ENCODE measurements at regions not wholly inside any gene's neighbourhood (a gene's known extent, or its start where the extent isn't known, plus 50 kb on each side); places are given as distances from the start of the nearest gene placed in this dataset.
"Not testable (repeated sequence)": the region's sequence is repeated elsewhere in the genome, so short reads cannot be mapped to it uniquely, and the experiment has no call there.

DNA sequence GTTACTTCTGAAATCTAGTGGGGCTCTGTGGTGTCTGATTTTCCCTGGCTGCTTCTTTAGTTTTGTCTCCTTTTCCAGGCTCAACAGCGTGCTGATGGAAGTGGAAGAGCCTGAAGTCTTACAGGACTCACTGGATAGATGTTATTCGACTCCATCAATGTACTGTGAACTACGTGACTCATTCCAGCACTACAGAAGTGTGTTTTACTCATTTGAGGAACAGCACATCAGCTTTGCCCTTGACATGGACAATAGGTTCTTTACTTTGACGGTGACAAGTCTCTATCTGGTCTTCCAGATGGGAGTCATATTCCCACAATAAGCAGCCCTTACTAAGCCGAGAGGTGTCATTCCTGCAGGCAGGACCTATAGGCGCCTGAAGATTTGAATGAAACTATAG lies 51.1 kb downstream of the NBPF8 start:
- not testable (repeated sequence) for DNase-seq (ENCODE audit: low read depth in 2 of 2)

DNA sequence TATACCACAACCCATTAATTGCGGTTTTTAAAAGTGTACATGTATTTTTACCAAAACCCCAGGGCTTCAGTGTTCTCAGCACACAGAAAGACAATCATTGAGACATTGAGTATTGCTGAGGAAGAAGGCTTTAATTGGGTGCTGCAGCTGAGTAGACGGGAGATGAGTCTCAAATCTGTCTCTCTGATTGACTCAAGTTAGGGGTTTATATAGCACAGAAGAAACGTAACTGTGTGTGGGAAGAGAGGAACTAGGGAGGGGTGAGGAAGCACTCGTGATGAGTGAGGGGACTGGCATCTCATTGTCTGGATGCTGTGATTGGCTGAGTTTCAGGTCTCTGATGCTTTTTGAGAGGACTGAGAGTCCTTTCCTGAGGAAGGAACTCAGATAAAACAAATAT lies 62.8 kb downstream of the NBPF8 start:
- DNase-seq (ENCODE audit: low read depth in 2 of 2) = not testable (repeated sequence)

DNA sequence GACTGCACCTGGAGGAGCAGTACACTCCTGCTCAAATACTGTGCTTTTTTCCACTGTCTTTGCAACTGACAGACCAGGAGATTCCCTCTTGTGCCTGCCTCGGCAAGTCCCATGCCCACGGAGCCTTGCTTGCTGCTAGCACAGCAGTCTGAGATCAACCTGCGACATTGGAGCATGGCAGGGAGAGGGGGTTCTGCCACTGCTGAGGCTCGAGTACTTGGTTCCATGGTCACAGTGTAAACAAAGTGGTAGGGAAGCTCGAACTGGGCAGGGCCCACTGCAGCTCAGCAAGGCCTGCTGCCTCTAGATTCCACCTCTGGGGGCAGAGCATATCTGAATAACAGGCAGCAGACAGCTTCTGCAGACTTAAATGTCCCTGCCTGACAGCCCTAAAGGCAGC lies 63.6 kb downstream of the NBPF8 start:
- not testable (repeated sequence) for DNase-seq (ENCODE audit: low read depth in 2 of 2)

DNA sequence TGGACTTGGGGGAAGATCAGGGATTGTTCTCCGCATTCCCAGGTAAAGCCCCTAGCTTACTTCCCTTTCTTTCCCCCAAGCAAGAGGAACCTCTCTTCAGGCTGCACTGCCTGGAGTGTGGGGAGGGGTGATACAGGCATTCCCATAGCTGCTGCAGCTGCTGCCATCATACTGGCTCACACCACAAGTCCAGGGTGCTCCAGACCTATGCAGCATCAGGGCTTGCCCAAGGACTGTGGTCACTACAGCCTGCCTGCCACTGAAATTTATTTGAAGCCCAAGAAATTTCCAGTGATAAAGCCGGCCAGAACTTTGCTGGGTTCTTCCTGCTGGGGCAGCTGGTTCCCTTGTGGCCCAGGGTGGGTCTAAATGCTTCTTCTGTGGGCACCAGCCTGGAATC lies 72.7 kb downstream of the NBPF8 start:
- not testable (repeated sequence) for DNase-seq (ENCODE audit: low read depth in 2 of 2)

DNA sequence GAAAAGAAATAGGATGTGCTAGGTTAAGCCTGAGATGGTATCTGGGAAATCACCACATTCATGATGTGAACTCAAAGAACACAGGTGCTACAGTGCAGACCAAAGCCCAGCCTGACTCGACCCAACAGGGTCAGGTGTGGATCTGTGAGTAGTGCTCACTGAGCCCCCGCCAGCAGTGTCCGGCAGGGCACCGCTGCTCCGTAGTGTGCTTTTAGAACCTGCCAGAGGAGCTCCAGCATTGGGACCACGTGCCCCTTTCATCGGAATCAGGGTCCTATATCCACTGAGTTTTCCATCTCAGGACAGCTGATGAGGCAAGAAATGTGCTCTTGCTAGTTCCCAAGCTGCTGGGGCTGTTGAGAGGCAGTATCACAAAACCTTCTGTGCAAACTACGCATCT lies 74.4 kb downstream of the NBPF8 start:
- DNase-seq (ENCODE audit: low read depth in 2 of 2) = not testable (repeated sequence)

DNA sequence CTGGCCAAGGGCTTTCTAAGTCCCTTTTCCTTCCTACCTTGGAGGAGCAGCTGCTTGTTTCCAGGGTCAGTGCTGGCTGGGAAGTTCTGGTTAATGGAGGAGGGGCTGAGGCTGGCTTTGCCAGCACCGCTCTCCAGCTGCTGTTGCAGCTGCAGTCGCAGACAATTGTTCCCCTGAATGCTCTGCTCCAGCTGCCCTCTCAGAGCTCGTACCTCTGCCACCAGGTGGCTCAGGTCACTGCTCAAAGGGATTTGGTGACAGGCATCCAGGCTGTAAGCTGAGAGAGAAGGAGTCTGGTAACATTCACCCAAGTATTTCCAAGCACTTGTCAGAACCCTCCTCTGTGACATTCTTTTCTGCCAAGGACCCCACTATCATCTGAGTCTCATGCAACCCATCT lies 82.3 kb downstream of the NBPF8 start:
- DNase-seq (ENCODE audit: low read depth in 2 of 2) = not testable (repeated sequence)

DNA sequence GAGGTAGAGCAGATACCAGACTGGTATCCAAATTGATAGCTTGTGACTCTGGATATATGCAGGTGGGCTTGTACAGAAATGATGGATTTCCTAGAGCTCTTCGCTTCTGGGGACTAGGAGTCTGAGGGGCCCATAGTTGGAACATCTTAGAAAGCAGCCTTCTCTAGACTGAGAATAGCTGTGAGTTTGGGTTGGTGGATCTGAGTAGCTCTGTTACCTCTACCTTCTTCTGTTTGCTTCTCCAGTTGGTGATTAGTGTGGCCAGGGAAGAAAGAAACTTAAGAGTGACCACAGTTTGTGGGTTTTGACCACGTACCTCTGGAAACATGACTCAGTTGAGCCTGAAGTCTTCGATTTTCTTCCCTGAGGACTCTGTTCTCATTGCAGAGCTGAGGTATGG lies 88.4 kb downstream of the NBPF8 start:
- not testable (repeated sequence) for DNase-seq (ENCODE audit: low read depth in 2 of 2)

DNA sequence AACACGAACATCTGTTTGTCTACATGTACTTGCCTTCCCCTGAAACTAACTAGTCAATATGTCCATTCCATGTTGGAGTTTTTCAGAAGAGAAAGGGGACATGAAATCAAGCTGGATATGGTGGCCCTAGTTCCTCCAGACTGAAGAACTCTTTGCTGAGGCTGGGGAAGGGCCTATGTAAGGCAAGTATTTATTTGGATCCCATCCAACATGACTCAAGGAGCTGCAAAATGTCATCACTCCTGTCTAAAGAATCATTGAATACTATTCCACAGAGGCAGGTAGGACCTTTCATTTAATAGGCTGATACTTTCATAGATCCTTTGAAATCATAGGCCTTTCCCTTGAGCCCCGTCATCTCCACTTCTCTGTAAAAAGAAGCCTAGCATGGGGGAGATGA lies 91.5 kb downstream of the NBPF8 start:
- DNase-seq (ENCODE audit: low read depth in 2 of 2) = not testable (repeated sequence)

DNA sequence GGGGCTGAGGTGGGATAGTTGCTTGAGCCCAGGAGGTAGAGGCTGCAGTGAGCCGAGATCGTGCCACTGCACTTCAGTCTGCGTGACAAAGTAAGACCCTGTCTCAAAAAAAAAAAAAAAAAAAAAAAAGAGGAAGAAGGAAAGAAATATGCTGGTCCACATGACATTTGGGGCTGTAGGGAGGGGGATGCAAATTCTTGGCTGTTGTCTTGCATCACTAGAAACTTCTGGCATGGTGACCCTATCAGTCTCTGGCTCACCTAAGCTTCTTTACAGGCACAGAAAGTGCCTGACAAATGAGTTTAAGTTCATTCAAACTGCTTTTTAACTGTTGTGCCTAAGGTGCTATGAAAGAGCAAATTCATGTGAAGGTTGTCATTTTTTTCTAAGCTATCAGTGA lies 93.5 kb downstream of the NBPF8 start:
- DNase-seq (ENCODE audit: low read depth in 2 of 2) = not testable (repeated sequence)

DNA sequence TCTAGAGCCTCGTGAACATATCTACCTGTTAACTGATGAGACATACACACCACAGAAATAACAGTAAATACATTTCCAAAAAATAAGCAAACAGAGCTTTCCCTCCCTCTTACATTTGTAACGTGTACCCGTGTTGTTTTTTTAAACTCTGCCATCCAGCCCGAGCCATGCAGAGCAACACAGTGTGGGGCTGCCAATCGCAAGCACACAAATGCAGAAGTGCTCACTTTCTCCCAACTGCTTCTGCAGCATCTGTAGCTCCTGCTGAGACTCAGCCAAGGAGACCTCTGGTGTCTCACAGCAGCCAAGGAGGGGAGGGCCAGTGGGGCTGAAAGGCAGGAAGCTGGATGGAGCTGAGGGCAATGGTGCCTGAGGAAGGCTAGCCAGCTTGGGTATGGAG lies 94.4 kb downstream of the NBPF8 start:
- not testable (repeated sequence) for DNase-seq (ENCODE audit: low read depth in 2 of 2)

DNA sequence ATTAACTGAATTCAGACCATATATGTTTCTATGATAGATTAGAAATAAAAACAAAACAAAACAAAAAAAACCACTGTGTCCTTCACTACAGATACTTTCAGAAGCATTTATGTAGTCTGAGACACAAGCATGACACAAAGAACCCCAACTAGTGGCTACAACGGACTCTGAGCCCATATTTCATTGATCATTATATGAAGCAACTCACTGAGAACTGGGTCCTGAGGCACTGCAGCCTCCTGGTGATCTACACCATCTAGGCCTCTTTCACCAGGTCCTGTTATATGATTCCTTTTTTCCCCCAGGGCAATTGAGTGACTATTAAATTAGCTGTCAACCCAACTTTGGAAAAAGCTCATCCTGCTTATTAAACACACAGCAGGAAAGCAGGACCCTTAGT lies 98.3 kb downstream of the NBPF8 start:
- not testable (repeated sequence) for DNase-seq (ENCODE audit: low read depth in 2 of 2)

DNA sequence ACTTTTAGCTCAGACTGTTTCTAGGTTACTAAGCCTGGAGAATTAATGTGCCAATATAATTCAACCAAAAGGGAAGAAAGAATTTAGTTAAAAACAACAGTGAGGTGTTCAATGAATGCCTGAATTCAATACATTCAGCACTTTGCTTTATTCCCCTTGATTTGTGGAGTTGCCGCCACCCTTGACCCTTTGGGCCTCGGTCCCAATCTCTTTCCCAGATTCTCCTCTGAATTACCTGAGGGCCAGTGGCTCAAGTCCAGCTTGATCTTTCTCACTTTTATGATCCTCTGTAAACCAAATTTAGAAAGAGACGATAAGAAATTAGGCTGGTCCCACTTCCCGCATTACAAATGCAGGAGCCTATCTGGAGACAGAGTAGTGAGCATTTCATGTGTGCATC lies 98.7 kb downstream of the NBPF8 start:
- DNase-seq (ENCODE audit: low read depth in 2 of 2) = not testable (repeated sequence)

DNA sequence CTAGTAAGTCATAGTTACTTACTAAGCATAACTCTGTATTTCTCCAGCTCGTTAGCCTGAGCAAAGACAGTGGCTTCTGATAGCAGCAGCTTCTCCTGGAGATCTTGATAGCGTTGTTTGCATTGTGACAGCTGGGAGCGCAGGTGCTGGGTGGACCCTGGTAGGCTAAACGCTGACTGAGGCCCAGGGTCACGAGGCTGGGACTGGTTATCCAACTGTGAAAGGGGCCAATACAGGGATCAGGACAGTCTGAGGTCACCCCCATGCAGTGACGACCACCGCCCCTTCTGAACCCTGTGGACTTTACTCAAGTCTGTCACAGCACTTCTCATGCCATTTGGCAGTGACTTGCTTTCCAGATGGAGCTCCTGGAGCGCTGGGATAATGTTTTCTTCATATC lies 104.4 kb downstream of the NBPF8 start:
- DNase-seq (ENCODE audit: low read depth in 2 of 2) = not testable (repeated sequence)

DNA sequence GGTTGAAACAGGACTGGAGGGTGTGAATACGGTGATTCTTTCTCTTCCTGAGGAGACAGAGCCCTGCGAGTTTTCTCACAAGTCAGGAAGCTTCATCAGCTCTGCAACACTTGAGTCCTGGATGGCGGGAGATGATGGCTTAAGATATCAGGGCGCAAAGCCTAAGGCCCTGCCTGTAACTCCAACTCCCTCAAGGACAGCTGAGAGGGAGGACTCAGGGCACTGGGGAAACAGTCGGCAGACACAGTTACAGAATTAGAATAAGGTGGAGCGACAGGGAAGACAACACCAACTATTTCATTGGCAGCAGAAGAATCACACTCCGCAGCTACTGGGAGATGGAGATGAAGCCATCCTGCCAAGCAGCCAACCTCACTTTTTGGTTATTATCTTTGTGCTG lies 109.6 kb downstream of the NBPF8 start:
- DNase-seq (ENCODE audit: low read depth in 2 of 2) = not testable (repeated sequence)

DNA sequence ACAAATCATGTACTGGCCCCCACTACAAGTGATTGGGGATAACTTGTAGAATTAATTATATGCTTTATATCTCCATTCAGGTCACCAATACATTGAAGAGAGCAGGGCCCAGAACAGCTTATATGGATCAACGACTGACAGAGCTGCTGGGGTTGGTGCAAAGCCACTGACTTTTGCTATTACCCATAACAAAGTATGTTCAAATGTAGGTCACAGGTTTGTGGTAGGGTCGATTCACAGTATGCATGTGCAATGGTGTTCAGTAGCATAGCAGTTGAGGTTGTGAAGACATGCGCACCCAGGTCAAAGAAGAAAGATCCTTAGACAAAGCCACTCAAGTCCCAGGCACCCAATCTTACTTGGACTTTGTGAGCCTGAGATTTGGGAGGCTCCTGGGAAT lies 110.6 kb downstream of the NBPF8 start:
- not testable (repeated sequence) for DNase-seq (ENCODE audit: low read depth in 2 of 2)

DNA sequence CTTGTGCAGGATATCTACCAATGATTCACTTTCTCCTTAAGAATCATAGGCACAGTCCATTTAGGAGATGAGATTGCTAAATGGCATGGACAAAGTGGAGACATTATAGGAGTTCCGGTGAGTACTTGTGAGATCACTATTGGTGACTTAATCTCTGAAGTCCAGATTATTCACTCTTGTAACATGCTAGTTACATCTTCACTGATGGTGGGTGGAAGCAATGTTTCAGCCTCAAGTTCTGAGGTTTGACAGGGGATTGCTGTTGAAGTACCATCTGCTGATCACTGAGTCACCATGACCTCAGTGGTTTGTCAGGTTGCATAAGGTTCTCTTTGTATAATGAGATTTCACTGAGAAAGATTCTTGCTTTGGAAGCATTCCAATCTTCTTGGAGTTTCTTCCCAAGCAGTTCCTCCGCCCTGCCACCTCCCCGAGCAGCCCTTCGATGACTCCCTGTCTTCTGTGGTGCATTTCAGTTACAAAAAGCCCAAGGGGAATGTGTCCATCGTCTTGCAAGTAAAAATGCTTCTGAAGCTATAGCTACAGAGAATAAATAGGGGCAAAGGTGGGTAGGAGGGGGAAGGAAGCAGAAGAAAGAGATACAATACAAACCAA lies 114.7 kb downstream of the NBPF8 start:
- DNase-seq (ENCODE audit: low read depth in 2 of 2) = not testable (repeated sequence)

DNA sequence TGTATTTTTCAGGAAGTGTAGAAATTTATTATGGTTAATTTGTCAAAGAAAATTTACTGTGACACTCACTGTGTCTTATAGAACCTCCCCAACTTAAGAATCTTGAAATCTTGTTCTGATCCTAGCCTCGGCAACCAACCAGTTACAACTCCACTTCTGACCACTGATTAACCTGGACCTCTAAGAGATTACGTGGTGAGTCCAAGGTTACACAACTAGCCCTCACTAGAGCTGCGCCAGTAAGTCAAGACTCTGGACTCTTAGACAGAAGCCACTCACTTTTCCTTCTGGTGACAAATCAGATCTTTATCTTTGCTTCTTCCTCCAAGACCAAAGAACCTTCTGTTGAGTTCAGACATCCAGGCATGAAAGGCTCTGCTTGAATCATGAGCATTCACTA lies 116.6 kb downstream of the NBPF8 start:
- not testable (repeated sequence) for DNase-seq (ENCODE audit: low read depth in 2 of 2)

DNA sequence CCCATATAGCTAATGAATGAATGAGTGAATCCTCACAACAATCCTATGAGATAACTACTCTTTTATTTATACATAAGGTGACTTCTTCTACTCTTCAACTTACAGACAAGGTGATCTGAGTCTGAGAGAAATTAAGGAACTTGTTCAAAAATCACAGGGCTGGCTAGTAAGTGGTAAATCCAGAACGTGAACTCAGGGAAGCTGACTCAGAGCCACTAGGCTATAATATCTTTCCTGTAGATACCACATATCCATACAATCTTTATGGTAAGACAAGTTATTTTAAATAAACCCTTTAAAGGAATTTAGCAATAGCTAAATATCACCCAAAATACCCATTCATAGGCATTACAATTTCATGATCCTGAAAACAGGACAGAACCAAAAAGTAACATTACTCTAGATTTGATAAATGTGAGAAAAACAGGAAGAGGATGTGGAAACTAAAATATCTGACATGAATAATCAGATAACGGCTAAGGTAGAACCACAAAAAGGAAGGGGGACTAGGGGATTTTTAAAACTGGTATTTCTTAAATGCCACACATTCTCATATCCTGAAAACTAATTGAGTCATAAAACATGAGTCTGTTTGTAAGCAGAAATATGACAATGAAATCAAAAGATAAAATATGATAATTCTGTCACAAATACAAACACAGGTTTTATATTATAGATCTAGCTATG lies 119.7 kb downstream of the NBPF8 start:
- not testable (repeated sequence) for DNase-seq (ENCODE audit: low read depth in 2 of 2)

DNA sequence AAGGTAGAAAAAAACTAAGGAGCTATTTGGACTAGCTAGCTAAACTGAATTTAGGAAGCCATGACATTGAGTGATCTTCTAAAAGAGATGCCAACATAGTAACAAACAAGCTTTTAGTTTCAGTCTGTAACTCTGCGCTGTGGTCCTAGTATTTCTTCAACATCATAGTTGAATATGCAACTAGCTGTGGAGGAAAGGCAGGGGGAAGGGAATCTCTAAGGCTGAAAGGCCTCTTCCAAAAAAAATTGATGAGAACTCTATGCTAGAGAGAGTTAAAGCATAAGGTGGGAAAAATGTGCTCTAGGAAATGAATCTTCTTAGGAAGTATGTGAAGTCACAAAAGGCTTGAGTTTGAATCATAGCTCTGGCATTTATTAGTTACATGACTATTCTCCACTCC lies 120.2 kb downstream of the NBPF8 start:
- not testable (repeated sequence) for DNase-seq (ENCODE audit: low read depth in 2 of 2)

DNA sequence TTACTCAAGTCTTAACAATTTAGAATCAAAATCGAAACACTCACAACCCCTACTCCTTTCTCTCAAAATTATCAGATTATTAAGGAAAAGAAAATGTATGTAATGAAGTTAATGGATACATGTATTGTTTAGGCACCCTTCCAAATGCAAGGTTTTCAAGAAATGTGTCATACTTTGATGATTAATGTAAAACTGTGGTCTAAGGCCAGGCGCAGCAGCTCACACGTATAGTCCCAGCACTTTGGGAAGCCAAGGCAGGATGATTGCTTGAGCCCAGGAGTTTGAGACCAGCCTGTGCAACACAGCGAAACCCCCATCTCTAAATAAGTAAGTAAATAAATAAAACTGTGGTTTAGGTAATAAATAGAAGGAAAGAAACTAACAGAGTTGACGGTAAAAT lies 126.6 kb downstream of the NBPF8 start:
- DNase-seq (ENCODE audit: low read depth in 2 of 2) = not testable (repeated sequence)

DNA sequence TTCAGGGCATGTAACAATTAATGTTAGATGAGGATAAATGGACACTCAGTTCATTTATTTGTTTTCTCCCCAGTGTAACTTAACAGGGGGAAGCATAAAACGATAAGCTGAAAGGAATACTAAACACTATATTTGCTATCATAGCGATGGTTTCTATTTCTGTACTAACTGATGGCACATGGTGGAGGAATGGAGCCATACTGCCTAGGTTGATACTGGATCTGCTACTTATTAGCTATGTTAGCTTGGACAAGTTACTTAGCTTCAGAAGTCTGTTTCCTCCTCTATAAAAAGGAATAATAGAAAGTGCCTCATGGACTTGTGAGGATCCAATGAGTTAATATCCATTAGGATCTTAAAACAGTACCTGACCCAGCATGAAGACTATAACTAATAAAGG lies 127.5 kb downstream of the NBPF8 start:
- not testable (repeated sequence) for DNase-seq (ENCODE audit: low read depth in 2 of 2)

DNA sequence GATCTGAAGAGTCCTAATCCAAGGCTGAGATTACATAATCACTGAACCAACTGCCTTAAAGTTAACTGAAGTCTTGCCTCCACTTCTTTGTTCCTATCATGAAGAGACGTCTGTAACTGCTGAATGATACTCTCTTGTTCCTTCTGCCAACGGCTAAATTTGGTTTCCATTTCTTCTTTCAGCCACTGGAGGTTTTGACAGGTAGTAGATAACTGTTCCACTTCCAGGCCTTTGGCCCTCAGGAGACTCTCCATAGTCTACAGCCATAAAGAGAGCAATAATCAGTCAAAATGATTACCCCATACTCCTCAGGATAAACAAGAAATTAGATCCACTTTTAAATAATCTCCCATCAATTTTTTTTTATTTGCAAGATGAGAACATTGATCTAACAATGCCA lies 128.1 kb downstream of the NBPF8 start:
- DNase-seq (ENCODE audit: low read depth in 2 of 2) = not testable (repeated sequence)

DNA sequence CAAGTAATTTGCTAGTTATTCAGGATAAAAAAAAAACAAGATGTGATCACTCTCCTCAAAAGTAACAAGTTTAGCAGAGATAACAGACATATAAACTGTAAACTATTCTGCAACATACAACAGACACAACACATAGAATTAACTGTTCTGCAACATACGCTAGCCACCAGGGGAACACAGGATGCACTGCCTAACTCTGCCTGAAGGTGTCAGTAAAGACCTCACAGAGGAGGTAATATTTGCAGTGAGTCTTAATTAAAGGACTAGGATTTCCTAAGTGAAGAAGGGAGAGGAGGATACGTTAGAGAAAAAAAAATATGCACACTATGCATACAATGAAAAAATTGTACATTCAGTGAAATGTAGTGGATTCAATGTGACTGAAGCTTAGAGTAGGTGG lies 129.6 kb downstream of the NBPF8 start:
- peak; percentile 50 to 75 for DNase-seq (ENCODE audit: low read depth in 2 of 2)

DNA sequence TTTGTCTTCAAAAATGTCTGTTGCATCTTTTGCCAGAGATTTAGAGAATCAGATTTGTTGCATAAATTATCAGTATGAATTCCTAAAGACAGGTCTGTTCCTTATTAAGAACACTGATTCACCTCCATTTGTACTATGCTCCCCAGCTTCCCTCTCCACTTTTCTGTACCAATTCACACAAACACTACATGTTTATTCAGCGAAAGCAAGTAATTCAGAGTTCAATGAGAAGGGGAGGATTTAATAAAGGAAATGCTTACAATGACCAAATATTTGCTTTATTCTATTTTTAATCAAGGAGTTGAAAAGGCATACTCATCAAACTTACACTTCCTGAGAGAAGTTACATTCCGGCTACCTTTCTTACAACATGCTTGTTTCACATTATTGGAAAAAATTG lies 135.5 kb downstream of the NBPF8 start:
- DNase-seq (ENCODE audit: low read depth in 2 of 2) = not testable (repeated sequence)

Measured in stimulated activated CD8-positive, alpha-beta memory T cell treated with anti-CD3 and anti-CD28 coated beads, Interleukin-7, amount 100 ng/mL, for 4 hours (primary cell).